Large intestine (tissue), 3 donors: ENCODE measurements at regions not wholly inside any gene's neighbourhood (a gene's known extent, or its start where the extent isn't known, plus 50 kb on each side); places are given as distances from the start of the nearest gene placed in this dataset.
"Not testable (repeated sequence)": the region's sequence is repeated elsewhere in the genome, so short reads cannot be mapped to it uniquely, and the experiment has no call there.

ENCODE experiments used
- DNase-seq, 2 donors: peaks; one replicate each; pipeline versions ENCODE4 v3.0.0 to v3.0.0-alpha.2; 2013
- H3K27ac ChIP-seq: one replicate; pipeline ENCODE4 v1.5.1; 2013; ENCODE audit warnings: low read length
- H3K27me3 ChIP-seq: 2 replicates; pipeline ENCODE4 v1.6.1; 2013; ENCODE audit warnings: low read length; ENCODE audit not compliant: control insufficient read depth, insufficient read depth
- H3K36me3 ChIP-seq: 2 replicates; pipeline ENCODE4 v1.6.1; 2013; ENCODE audit warnings: low read length; ENCODE audit not compliant: control insufficient read depth, insufficient read depth
- H3K4me1 ChIP-seq: one replicate; pipeline ENCODE4 v1.6.1; 2013; ENCODE audit warnings: low read length; ENCODE audit not compliant: control insufficient read depth, insufficient read depth
- H3K4me3 ChIP-seq: one replicate; pipeline ENCODE4 v1.5.1; 2013; ENCODE audit warnings: low read length
- H3K9me3 ChIP-seq: one replicate; pipeline ENCODE4 v1.6.1; 2013; ENCODE audit warnings: mild to moderate bottlenecking, low read depth, low read length, moderate library complexity; ENCODE audit not compliant: control insufficient read depth
- WGBS: methylation state at CpG from one replicate; pipeline ENCODE4 v1.1.5; 2013; ENCODE audit warnings: low lambda C conversion rate; ENCODE audit not compliant: insufficient coverage; 5-methylcytosine and 5-hydroxymethylcytosine counted together

GRCh38 chr2:57418859-57419346 is 627.7 kb upstream of the VRK2 start:
- H3K27ac ChIP-seq, DNase-seq, H3K9me3 ChIP-seq, H3K4me1 ChIP-seq, H3K27me3 ChIP-seq, H3K4me3 ChIP-seq, H3K36me3 ChIP-seq: not testable (repeated sequence)
- WGBS: no CpG with 5 or more reads among the region's 14 CpGs

- Histone ChIP-seq H3K9me3 (no peaks in the 10 kb centered on the region), H3K27me3 (no peaks in the 10 kb centered on the region), H3K27ac (no peak overlapping the region), H3K4me3 (no peak overlapping the region), H3K36me3 (no peaks in the 10 kb centered on the region), H3K4me1 (no peaks in the 10 kb centered on the region)
- WGBS: no CpG with 5 or more reads among the region's 1 CpG
- DNase-seq: no peak
These were observed 616.8 kb upstream of the VRK2 start for GRCh38 chr2:57429831-57430230.

- Histone ChIP-seq H3K27ac (no peak overlapping the region), H3K9me3 (no peaks in the 10 kb centered on the region), H3K4me1 (no peaks in the 10 kb centered on the region), H3K36me3 (no peaks in the 10 kb centered on the region), H3K4me3 (no peak overlapping the region), H3K27me3 (no peaks in the 10 kb centered on the region)
- WGBS: no CpG with 5 or more reads among the region's 1 CpG
- no peak for DNase-seq
These were observed 614.1 kb upstream of the VRK2 start for GRCh38 chr2:57432528-57432927.

- Histone ChIP-seq H3K9me3 (no peaks in the 10 kb centered on the region), H3K27ac (no peak overlapping the region), H3K36me3 (no peaks in the 10 kb centered on the region), H3K27me3 (no peaks in the 10 kb centered on the region), H3K4me1 (no peaks in the 10 kb centered on the region), H3K4me3 (no peak overlapping the region)
- DNase-seq: no peak
- WGBS: 85% methylated on average over 2 of the region's 2 CpGs
These were observed 612.2 kb upstream of the VRK2 start for GRCh38 chr2:57434441-57434840.

GRCh38 chr2:57434972-57435371 is 611.6 kb upstream of the VRK2 start:
- H3K36me3 ChIP-seq: no peaks in the 10 kb centered on the region
- H3K4me3 ChIP-seq: no peak overlapping the region
- no peak for DNase-seq
- 100% methylated on average over 1 of the region's 1 CpG for WGBS
- H3K27me3 ChIP-seq: no peaks in the 10 kb centered on the region
- H3K9me3 ChIP-seq: no peaks in the 10 kb centered on the region
- no peak overlapping the region for H3K27ac ChIP-seq
- H3K4me1 ChIP-seq: no peaks in the 10 kb centered on the region

- no CpG with 5 or more reads among the region's 1 CpG for WGBS
These were observed 609.5 kb upstream of the VRK2 start for GRCh38 chr2:57437077-57437476.

GRCh38 chr2:57440437-57440836 is 606.2 kb upstream of the VRK2 start:
- WGBS: 100% methylated on average over 1 of the region's 1 CpG
- H3K27me3 ChIP-seq: no peaks in the 10 kb centered on the region
- no peaks in the 10 kb centered on the region for H3K36me3 ChIP-seq

More at GRCh38 chr2:57437077-57437476, 609.5 kb upstream of the VRK2 start:
- Histone ChIP-seq H3K4me3 (no peak overlapping the region), H3K4me1 (no peaks in the 10 kb centered on the region), H3K27ac (no peak overlapping the region), H3K36me3 (no peaks in the 10 kb centered on the region), H3K27me3 (no peaks in the 10 kb centered on the region), H3K9me3 (no peaks in the 10 kb centered on the region)
- no peak for DNase-seq

GRCh38 chr2:57443086-57443485 is 603.5 kb upstream of the VRK2 start:
- Histone ChIP-seq H3K4me1 (no peaks in the 10 kb centered on the region), H3K4me3 (no peak overlapping the region), H3K27ac (no peak overlapping the region), H3K9me3 (no peaks in the 10 kb centered on the region), H3K27me3 (no peaks in the 10 kb centered on the region), H3K36me3 (no peaks in the 10 kb centered on the region)
- DNase-seq: no peak
- 86% methylated on average over 1 of the region's 2 CpGs for WGBS

More at GRCh38 chr2:57440437-57440836, 606.2 kb upstream of the VRK2 start:
- no peak overlapping the region for H3K4me3 ChIP-seq
- no peak overlapping the region for H3K27ac ChIP-seq
- H3K9me3 ChIP-seq: no peaks in the 10 kb centered on the region
- no peak for DNase-seq
- H3K4me1 ChIP-seq: no peaks in the 10 kb centered on the region

GRCh38 chr2:57443973-57444521 is 602.6 kb upstream of the VRK2 start:
- no CpG with 5 or more reads among the region's 5 CpGs for WGBS
- H3K4me1 ChIP-seq: no peaks in the 10 kb centered on the region
- H3K27me3 ChIP-seq: no peaks in the 10 kb centered on the region
- no peaks in the 10 kb centered on the region for H3K9me3 ChIP-seq
- H3K36me3 ChIP-seq: no peaks in the 10 kb centered on the region
- no peak overlapping the region for H3K4me3 ChIP-seq
- H3K27ac ChIP-seq: no peak overlapping the region
- no peak for DNase-seq

- DNase-seq: no peak
- no peak overlapping the region for H3K27ac ChIP-seq
- no peaks in the 10 kb centered on the region for H3K36me3 ChIP-seq
- no peaks in the 10 kb centered on the region for H3K4me1 ChIP-seq
- no peaks in the 10 kb centered on the region for H3K9me3 ChIP-seq
- no peaks in the 10 kb centered on the region for H3K27me3 ChIP-seq
- no peak overlapping the region for H3K4me3 ChIP-seq
- WGBS: no CpG with 5 or more reads among the region's 5 CpGs
These were observed 601.7 kb upstream of the VRK2 start for GRCh38 chr2:57444752-57445430.

- no peak for DNase-seq
- no peak overlapping the region for H3K4me3 ChIP-seq
- H3K4me1 ChIP-seq: no peaks in the 10 kb centered on the region
- no peaks in the 10 kb centered on the region for H3K9me3 ChIP-seq
- no peaks in the 10 kb centered on the region for H3K27me3 ChIP-seq
- H3K36me3 ChIP-seq: no peaks in the 10 kb centered on the region
- no peak overlapping the region for H3K27ac ChIP-seq
- 50% methylated on average over 1 of the region's 3 CpGs for WGBS
These were observed 597.8 kb upstream of the VRK2 start for GRCh38 chr2:57448816-57449215.
